Ovary (tissue), 3 donors: ENCODE measurements at regions not wholly inside any gene's neighbourhood (a gene's known extent, or its start where the extent isn't known, plus 50 kb on each side); places are given as distances from the start of the nearest gene placed in this dataset.

Experiments
- CTCF ChIP-seq, 3 donors: fragments of 450-650 bp in 2 of 3; fragments of 200-600 bp in 1 of 3; IDR thresholded peaks; one replicate each; pipeline versions ENCODE4 v1.5.1 to v1.8.0; 2016 to 2022; ENCODE audit warnings: antibody characterized with exemption in 3 of 3, mild to moderate bottlenecking in 1 of 3
- POLR2A ChIP-seq: fragments of 450-650 bp; IDR thresholded peaks from one replicate; pipeline ENCODE4 v1.6.1; 2017; ENCODE audit warnings: antibody characterized with exemption, mild to moderate bottlenecking, moderate library complexity
- donor health status: DM: no; HTN: no; CAD: no.

- TF ChIP-seq CTCF (IDR thresholded peaks at IDR 0.05) (no peak), POLR2A (no peak)
Observed at GRCh38 chr17:51507444-51507843, 247.1 kb downstream of the UTP18 start.
